ENCODE measurements at regions not wholly inside any gene's neighbourhood (a gene's known extent, or its start where the extent isn't known, plus 50 kb on each side); places are given as distances from the start of the nearest gene placed in this dataset.
"Not testable (repeated sequence)": the region's sequence is repeated elsewhere in the genome, so short reads cannot be mapped to it uniquely, and the experiment has no call there.

DNA sequence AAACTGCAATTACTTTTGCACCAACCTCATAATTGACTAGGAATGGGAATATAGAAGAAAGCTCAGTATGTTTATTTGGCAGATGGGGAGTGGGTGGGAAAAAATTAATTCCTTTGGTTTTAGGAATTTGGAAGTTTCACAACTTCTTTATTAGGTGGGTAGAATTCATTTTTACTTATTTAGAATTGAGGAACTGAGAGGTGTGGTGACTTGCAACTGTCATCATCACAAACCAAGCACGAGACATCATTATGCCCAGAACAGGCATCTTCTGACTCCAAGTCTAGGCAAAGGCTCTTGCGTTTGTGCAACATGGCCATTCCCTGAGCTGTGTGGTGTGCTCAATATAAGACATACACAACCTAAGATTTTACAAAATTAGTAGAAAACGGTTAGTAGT is 380.0 kb downstream of the ATP23 start:
- intact Hi-C loops (cut with DNase I) = no loop called here
- DNase-seq (ENCODE audit: missing footprints) (no peak), ATAC-seq (no peak)

- intact Hi-C loops (cut with DNase I) = no loop called here
- no peak for DNase-seq (ENCODE audit: missing footprints)
- no peak for ATAC-seq
These were observed 382.3 kb downstream of the ATP23 start for GRCh38 chr12:58323676-58324075.

DNA sequence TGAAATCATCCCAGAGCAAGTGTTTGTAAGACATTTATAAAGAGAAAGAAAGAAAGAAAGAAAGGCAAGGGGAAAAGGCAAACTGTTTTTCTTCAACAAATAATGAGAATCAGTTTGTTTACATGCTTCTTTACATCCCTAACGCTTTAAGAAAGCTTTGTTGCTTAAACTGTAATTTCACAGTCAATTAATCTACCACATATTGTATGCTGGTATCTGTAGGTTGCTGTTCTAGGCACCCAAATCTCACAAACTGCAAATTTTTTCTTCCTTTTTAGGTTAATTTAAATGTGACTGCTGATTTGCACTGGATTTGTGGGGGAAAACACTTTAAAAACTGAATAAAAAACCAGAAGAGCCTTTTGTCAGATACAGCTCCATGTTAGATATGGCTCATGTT is 384.2 kb downstream of the ATP23 start:
- ATAC-seq (no peak), DNase-seq (ENCODE audit: missing footprints) (no peak)
- intact Hi-C loops (cut with DNase I) = no loop called here

GRCh38 chr12:58326534-58326933 is 385.2 kb downstream of the ATP23 start:
- no peak for ATAC-seq
- DNase-seq (ENCODE audit: missing footprints) = no peak
- intact Hi-C loops (cut with DNase I) = no loop called here

DNA sequence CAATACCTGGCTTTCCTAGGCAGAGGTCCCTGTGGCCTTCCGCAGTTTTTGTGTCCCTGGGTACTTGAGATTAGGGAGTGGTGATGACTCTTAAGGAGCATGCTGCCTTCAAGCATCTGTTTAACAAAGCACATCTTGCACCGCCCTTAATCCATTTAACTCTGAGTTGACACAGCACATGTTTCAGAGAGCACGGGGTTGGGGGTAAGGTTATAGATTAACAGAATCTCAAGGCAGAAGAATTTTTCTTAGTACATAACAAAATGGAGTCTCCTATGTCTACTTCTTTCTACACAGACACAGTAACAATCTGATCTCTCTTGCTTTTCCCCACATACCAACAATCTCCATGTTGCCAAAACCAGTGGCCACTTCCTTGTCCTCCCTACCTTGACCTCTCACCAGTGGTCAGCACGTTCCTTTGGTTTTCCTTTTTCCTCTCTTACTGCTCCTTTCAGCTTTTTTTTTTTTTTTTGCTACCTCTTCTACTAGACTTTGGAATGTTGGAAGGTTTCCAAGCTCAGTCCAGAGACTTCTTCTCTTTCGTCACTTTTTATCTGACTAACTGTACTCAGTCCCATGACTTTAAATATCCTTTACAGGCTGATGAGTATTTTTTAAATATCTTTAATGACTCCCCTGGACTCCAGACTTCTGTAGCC is 395.3 kb downstream of the ATP23 start:
- intact Hi-C loops (cut with DNase I); ATAC-seq; DNase-seq (ENCODE audit: missing footprints): not testable (repeated sequence)

- ATAC-seq; intact Hi-C loops (cut with DNase I); DNase-seq (ENCODE audit: missing footprints): not testable (repeated sequence)
These were observed 396.2 kb downstream of the ATP23 start for GRCh38 chr12:58337539-58337938.

DNA sequence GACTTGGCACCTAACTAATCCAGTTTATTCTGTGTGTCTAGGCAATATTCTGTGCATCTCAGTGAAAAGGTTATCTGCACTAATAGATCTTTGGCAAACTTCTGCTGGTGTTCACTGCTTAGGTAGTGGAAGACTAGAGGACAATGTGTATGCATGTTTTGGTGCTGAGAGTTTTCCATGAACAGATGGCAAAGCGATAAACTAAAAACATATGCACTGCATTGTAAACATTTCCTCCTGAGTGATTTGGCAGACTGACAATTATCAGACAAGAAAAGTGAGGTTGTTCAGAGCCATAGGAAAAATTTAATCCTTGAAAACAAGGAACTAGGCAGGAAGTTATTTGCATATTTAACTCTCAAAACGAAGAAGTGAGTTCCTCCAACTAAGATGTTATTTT is 400.4 kb downstream of the ATP23 start:
- DNase-seq (ENCODE audit: missing footprints) (no peak), ATAC-seq (no peak)
- intact Hi-C loops (cut with DNase I) = loop anchor here (10.0 kb wide), 1 partner anchor 357 kb away; no protein-coding TSS in a partner anchor

GRCh38 chr12:58342736-58343135 is 401.4 kb downstream of the ATP23 start:
- no peak for DNase-seq (ENCODE audit: missing footprints)
- ATAC-seq = no peak
- intact Hi-C loops (cut with DNase I) = loop anchor here (10.0 kb wide), 1 partner anchor 358 kb away; no protein-coding TSS in a partner anchor

DNA sequence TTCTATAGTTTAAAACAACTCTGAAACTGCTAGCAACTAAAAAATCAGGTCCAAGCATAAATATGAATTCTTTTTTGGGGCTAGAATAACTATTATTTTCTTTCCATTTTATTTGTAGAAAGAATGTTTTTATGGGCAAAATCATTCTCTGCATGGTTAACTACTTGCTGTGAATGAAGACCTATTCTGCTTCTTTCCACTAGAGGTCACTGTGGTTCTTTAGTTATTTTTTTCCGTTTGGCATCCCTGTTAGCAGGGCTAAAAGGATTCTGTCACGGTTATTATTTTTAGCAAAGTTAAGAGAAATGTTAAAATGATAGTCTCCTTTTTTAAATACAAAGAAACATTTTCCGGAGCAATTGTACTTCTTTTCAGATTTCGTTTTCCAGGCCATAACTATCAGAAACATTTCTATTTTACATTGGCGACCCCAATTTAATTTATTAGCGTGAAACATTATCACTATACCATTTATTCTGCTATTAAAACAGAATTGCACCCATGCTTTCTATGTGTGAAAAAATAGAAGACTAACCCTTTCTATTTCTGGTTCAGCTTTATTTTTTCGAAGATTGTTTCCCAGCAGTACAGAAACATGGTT is 404.8 kb downstream of the ATP23 start:
- ATAC-seq = no peak
- intact Hi-C loops (cut with DNase I) = loop anchor here (5.0 to 10.0 kb wide), 3 partner anchors 96 to 741 kb away; no protein-coding TSS in a partner anchor
- no peak for DNase-seq (ENCODE audit: missing footprints)

GRCh38 chr12:58347188-58347587 is 405.8 kb downstream of the ATP23 start:
- DNase-seq (ENCODE audit: missing footprints) = no peak
- intact Hi-C loops (cut with DNase I) = loop anchor here (5.0 to 10.0 kb wide), 3 partner anchors 95 to 740 kb away; no protein-coding TSS in a partner anchor
- ATAC-seq = no peak

DNA sequence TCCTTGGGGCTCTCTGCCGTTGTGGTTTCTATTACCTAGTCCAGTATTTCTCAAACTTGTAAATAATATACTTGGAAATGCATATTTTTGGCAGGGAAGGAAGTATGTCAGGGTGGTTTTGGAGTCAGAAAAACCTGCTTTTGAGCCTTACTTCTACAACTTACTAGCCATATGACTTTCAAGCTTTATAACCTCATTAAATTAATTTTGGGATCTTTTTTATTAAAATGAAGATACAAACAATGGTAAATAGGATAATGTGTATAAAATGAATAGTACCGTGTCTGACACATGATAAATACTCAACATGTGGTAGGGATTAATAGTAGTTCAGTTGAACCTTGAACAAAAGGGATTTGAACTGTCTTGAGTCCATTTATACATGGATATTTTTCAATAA is 406.3 kb downstream of the ATP23 start:
- DNase-seq (ENCODE audit: missing footprints) (no peak), ATAC-seq (no peak)
- intact Hi-C loops (cut with DNase I) = loop anchor here (5.0 to 10.0 kb wide), 3 partner anchors 95 to 740 kb away; no protein-coding TSS in a partner anchor

- intact Hi-C loops (cut with DNase I) = loop anchor here (5.0 to 10.0 kb wide), 3 partner anchors 93 to 738 kb away; no protein-coding TSS in a partner anchor
These were observed 407.8 kb downstream of the ATP23 start for GRCh38 chr12:58349161-58349560.

GRCh38 chr12:58356794-58357193 is 415.4 kb downstream of the ATP23 start:
- intact Hi-C loops (cut with DNase I) = no loop called here
- DNase-seq (ENCODE audit: missing footprints) (no peak), ATAC-seq (no peak)

More at GRCh38 chr12:58349161-58349560, 407.8 kb downstream of the ATP23 start:
- no peak for DNase-seq (ENCODE audit: missing footprints)
- ATAC-seq = no peak

DNA sequence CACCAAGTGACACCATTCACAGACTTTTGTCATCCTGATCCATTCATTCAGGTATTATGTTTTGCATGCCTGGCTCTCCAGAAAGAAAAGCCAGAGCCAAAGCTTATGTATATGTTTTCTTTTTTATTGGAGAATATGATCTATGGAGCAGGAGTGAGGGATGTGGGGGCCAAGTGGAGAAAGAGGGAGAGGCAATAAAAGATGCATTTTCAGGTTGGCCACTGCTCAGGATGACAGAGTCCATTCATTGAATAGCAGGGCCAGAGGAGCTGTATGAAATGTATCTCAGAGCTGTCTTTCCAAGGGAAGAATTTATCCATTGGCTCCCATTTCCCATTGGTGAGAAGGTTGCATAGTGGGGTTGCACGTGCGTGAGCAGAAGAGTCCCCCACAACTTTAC is 416.1 kb downstream of the ATP23 start:
- DNase-seq (ENCODE audit: missing footprints) (no peak), ATAC-seq (no peak)
- intact Hi-C loops (cut with DNase I) = no loop called here

DNA sequence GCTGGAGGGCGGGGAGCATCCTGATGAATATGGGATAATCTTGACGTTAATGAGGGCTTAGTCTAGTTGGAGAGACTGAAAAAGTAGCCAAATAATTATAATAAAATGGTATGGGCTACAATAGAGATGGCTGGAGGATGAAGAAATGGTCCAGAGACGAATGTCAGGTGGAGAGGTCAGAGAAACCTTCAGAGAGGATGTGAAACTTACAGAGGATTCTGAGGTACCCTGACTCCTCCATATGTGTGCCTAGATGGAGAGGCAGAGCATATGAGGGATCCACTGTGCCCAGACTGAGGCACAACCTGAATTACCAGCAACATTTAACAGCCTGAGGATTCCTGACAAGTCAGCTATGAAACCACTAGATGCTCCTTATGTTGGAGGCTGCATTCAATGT is 417.0 kb downstream of the ATP23 start:
- ATAC-seq = no peak
- no peak for DNase-seq (ENCODE audit: missing footprints)
- intact Hi-C loops (cut with DNase I) = no loop called here

DNA sequence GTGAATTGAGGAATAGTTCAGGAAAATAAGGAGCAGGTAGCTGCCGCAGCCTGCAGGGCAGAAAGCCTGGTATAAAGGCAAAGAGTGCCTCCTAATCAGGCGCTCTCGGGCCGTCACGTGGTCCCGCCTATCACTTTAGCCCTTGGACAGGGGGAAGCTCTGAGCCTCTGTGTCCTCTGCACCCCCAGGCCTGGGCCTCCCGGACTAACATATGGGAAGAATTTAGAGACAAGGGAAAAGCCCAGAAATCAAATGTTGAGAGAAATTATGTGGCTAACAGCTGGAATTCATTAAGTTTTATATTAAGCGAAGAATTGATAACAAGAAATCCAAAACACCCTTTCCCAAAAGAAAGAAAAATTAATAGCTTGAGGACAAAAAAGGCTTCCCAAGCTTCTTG is 417.7 kb downstream of the ATP23 start:
- DNase-seq (ENCODE audit: missing footprints) = peak; percentile 65
- no peak for ATAC-seq
- intact Hi-C loops (cut with DNase I) = no loop called here

DNA sequence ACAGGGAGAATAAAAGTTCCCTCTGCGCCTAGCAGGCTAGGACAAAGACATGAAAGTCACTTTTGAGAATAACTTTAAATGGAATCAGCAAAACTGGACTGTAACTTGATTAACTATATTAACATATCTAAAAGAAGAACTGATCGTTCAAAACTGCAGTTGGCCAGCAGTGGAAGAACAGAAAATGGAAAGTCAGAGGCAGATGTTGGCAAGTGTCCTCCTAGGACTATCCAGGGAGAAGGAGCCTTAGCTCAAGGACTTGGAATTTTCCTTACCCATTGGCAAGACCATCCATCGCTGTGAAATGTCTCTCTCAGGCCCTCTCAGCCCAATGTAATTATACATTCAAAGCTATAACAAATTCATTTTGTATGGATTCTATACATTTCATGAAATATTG is 419.7 kb downstream of the ATP23 start:
- DNase-seq (ENCODE audit: missing footprints) (no peak), ATAC-seq (no peak)
- intact Hi-C loops (cut with DNase I) = no loop called here

- intact Hi-C loops (cut with DNase I) = no loop called here
- DNase-seq (ENCODE audit: missing footprints) (no peak), ATAC-seq (no peak)
These were observed 422.6 kb downstream of the ATP23 start for GRCh38 chr12:58363971-58364370.

GRCh38 chr12:58364389-58365086 is 423.2 kb downstream of the ATP23 start:
- DNase-seq (ENCODE audit: missing footprints) (no peak), ATAC-seq (no peak)
- intact Hi-C loops (cut with DNase I) = no loop called here

DNA sequence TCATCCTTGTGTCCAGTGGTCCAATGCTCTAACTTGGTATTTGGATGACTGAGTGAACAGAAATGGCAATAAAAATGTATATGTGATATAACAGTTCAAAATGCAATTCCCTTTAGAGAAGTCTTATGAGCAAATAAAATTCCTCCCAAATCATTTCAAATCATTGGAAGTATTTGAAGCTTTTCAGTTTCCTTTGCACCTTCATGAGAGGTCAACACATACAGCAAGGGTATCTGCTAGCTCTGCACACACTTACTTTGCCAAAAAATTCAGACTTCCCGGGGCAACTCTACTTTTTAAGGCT is 423.7 kb downstream of the ATP23 start:
- intact Hi-C loops (cut with DNase I) = no loop called here
- ATAC-seq (no peak), DNase-seq (ENCODE audit: missing footprints) (no peak)
